ENCODE measurements at regions not wholly inside any gene's neighbourhood (a gene's known extent, or its start where the extent isn't known, plus 50 kb on each side); places are given as distances from the start of the nearest gene placed in this dataset.

DNA sequence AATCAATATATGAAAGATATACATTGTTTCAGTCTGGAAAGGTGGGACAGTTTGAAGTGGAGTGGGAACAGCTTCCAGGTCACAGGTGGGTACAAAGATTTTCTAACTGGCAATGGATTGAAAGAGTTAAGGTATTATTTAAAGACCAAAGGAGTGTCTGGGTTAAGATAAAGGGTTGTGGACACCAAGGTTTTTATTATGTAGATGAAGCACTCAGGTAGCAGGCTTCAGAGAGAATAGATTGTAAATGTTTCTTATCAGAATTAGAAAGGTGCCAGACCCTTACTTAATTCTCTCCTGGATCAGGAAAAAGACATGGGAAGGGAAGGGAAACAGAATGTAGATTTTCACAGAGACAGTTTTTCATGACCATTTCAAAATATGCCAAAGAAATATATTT lies 1174.8 kb downstream of the MAT2B start:
- DNase-seq (ENCODE audit: low read depth): no peak
- TF ChIP-seq CTCF (IDR thresholded peaks at IDR 0.05; ENCODE audit: low read depth, low read length, missing control alignments): no peak
- H3K4me3 ChIP-seq (ENCODE audit: low read depth, low read length): no peak overlapping the region

- no peak for TF ChIP-seq CTCF (IDR thresholded peaks at IDR 0.05; ENCODE audit: low read depth, low read length, missing control alignments)
- no peak overlapping the region for H3K4me3 ChIP-seq (ENCODE audit: low read depth, low read length)
- no peak for DNase-seq (ENCODE audit: low read depth)
Observed at GRCh38 chr5:164680812-164681520, 1175.5 kb downstream of the MAT2B start.

DNA sequence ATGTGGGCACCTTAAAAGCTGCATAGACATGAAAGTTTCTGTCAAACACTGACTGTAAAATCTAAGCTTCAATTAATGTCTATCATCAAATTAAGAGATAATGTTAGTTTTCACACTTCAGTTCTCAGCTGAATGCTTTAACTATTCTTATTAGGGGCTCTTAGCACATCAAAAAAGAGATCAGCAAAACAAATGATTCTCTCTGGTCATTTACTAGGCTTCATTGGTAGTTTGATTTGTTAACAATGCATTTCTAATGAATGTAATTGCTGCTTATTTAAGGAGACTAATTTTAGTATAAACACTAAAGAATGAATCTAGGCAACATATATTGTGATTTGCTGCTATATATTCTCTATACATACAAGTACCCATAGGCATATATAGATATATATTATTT lies 1182.0 kb downstream of the MAT2B start:
- DNase-seq (ENCODE audit: low read depth): no peak
- H3K4me3 ChIP-seq (ENCODE audit: low read depth, low read length): no peak overlapping the region
- no peak for TF ChIP-seq CTCF (IDR thresholded peaks at IDR 0.05; ENCODE audit: low read depth, low read length, missing control alignments)

- no peak for DNase-seq (ENCODE audit: low read depth)
- no peak overlapping the region for H3K4me3 ChIP-seq (ENCODE audit: low read depth, low read length)
- no peak for TF ChIP-seq CTCF (IDR thresholded peaks at IDR 0.05; ENCODE audit: low read depth, low read length, missing control alignments)
Observed at GRCh38 chr5:164688437-164688836, 1183.0 kb downstream of the MAT2B start.

- H3K4me3 ChIP-seq (ENCODE audit: low read depth, low read length): no peak overlapping the region
- no peak for TF ChIP-seq CTCF (IDR thresholded peaks at IDR 0.05; ENCODE audit: low read depth, low read length, missing control alignments)
- no peak for DNase-seq (ENCODE audit: low read depth)
Observed at GRCh38 chr5:164708831-164709230, 1203.4 kb downstream of the MAT2B start.

GRCh38 chr5:164713682-164714081 lies 1208.3 kb downstream of the MAT2B start:
- no peak overlapping the region for H3K4me3 ChIP-seq (ENCODE audit: low read depth, low read length)
- no peak for TF ChIP-seq CTCF (IDR thresholded peaks at IDR 0.05; ENCODE audit: low read depth, low read length, missing control alignments)
- DNase-seq (ENCODE audit: low read depth): no peak

DNA sequence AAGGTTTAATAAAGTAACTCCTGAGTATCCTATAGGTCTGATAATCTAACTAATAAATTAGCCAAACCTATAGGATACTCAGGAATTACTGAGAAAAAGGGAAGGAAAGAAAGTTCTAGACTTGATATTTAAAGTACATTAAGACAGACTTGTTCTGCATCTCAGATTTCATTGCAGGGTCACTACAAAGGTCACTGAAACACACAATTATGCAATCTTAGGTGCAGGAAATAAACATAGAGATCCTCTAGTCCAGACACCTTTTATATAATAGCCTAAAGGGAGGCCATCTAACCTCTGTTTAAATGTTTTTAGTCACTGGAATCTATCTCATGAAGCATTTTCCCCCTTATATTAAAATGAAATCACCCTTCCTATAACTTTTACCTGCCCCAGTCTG lies 1215.7 kb downstream of the MAT2B start:
- no peak for DNase-seq (ENCODE audit: low read depth)
- H3K4me3 ChIP-seq (ENCODE audit: low read depth, low read length): no peak overlapping the region
- no peak for TF ChIP-seq CTCF (IDR thresholded peaks at IDR 0.05; ENCODE audit: low read depth, low read length, missing control alignments)

Data from GM12864 (cell line).